Osteocyte (in vitro differentiated cells): ENCODE measurements at regions not wholly inside any gene's neighbourhood (a gene's known extent, or its start where the extent isn't known, plus 50 kb on each side); places are given as distances from the start of the nearest gene placed in this dataset.

Experiments
- DNase-seq: peaks from one replicate; pipeline ENCODE4 v3.0.0; 2021; ENCODE audit warnings: mixed read lengths; ENCODE audit not compliant: unreplicated experiment; ENCODE audit errors: extremely low spot score
- H3K27ac Mint-ChIP-seq: one replicate; pipeline ENCODE4 v1.8.0; 2021; ENCODE audit warnings: mild to moderate bottlenecking, mixed read lengths; ENCODE audit not compliant: unreplicated experiment
- H3K27me3 Mint-ChIP-seq: one replicate; pipeline ENCODE4 v1.8.0; 2021; ENCODE audit warnings: mixed read lengths; ENCODE audit not compliant: unreplicated experiment
- H3K36me3 Mint-ChIP-seq: one replicate; pipeline ENCODE4 v1.8.0; 2021; ENCODE audit warnings: mixed read lengths; ENCODE audit not compliant: unreplicated experiment
- H3K4me1 Mint-ChIP-seq: one replicate; pipeline ENCODE4 v1.8.0; 2021; ENCODE audit warnings: mixed read lengths; ENCODE audit not compliant: unreplicated experiment
- H3K4me3 Mint-ChIP-seq: one replicate; pipeline ENCODE4 v1.8.0; 2021; ENCODE audit warnings: mild to moderate bottlenecking, moderate library complexity, mixed read lengths; ENCODE audit not compliant: unreplicated experiment
- H3K9me3 Mint-ChIP-seq: one replicate; pipeline ENCODE4 v1.8.0; 2021; ENCODE audit warnings: mixed read lengths; ENCODE audit not compliant: unreplicated experiment
- TF ChIP-seq, protein P1 (sequence below): fragments of 200-600 bp; sonication (generic); IDR thresholded peaks from 2 replicates; pipeline ENCODE4 v1.5.0; 2021; ENCODE audit warnings: antibody characterized with exemption, mild to moderate bottlenecking, moderate library complexity

GRCh38 chr18:30093376-30093775, 949.2 kb downstream of the DSC3 start:
- no peaks in the 10 kb centered on the region for H3K9me3 Mint-ChIP-seq
- TF ChIP-seq, protein P1, sequence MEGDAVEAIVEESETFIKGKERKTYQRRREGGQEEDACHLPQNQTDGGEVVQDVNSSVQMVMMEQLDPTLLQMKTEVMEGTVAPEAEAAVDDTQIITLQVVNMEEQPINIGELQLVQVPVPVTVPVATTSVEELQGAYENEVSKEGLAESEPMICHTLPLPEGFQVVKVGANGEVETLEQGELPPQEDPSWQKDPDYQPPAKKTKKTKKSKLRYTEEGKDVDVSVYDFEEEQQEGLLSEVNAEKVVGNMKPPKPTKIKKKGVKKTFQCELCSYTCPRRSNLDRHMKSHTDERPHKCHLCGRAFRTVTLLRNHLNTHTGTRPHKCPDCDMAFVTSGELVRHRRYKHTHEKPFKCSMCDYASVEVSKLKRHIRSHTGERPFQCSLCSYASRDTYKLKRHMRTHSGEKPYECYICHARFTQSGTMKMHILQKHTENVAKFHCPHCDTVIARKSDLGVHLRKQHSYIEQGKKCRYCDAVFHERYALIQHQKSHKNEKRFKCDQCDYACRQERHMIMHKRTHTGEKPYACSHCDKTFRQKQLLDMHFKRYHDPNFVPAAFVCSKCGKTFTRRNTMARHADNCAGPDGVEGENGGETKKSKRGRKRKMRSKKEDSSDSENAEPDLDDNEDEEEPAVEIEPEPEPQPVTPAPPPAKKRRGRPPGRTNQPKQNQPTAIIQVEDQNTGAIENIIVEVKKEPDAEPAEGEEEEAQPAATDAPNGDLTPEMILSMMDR: no peak
- no peak overlapping the region for H3K4me3 Mint-ChIP-seq
- no peaks in the 10 kb centered on the region for H3K36me3 Mint-ChIP-seq
- no peaks in the 10 kb centered on the region for H3K27me3 Mint-ChIP-seq
- H3K4me1 Mint-ChIP-seq: peaks cover 51% of the 10 kb centered on the region
- no peak overlapping the region for H3K27ac Mint-ChIP-seq
- DNase-seq: no peak

DNA sequence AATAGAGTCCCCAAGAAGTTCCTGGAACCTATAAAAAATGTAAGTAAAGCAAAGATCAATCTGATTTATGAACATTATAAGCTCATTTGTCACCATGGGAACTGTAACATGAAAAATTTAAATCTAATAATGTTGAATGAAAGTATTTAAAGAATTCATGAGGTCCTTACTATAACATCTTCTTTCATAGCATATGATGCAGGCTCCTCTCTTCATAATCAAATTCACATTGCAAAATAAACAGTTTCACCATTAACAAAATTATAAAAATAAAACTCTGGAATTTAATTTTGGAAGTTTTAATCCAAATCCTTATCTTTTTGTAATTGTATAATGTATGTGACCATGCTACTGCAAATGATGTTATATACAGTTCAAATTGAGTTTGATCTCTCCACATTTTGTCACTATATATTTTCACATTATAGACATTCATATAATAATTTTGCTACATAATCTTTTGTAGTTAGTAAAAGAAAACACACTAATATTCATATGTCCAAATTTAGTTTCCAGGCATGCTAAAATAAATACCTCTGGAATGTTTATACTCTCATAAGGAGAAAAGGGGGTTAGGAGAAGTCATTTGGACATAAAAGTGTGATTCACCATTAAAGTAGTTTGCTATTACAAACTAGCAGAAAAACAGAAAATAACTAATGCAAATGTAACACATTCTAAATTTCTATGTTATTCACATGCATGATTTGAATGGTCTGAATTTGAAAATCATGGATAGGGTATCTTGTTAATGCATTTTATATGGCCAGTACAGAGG, 954.1 kb downstream of the DSC3 start:
- Mint-ChIP-seq H3K4me3 (no peak overlapping the region), H3K4me1 (peaks cover 31% of the 10 kb centered on the region), H3K27ac (peak overlapping the region; percentile 78), H3K9me3 (no peaks in the 10 kb centered on the region), H3K36me3 (no peaks in the 10 kb centered on the region), H3K27me3 (no peaks in the 10 kb centered on the region)
- DNase-seq: no peak
- TF ChIP-seq, protein P1: no peak

DNA sequence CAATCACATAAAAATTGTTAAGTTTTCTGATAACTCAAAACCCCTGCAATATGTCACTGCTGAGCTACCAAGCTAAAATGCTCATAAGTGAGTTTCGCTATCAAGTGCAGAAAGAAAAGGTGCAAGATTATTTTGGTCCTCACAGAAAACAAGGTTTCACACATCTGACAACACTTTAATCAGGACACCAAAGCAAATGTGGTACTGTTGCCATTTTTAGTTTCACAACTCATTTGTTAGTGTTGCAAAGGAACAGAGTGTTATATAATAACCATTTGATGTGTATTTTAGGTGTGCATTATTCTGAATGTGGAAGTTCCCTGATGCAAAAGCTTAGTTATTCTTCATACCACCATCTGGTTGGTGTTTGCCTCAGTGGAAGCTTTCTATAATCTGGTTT, 956.2 kb downstream of the DSC3 start:
- DNase-seq: no peak

GRCh38 chr18:30081122-30081521, 961.4 kb downstream of the DSC3 start:
- peaks cover 7% of the 10 kb centered on the region for H3K36me3 Mint-ChIP-seq
- H3K9me3 Mint-ChIP-seq: peaks cover 26% of the 10 kb centered on the region
- H3K27ac Mint-ChIP-seq: no peak overlapping the region
- TF ChIP-seq, protein P1: no peak
- H3K27me3 Mint-ChIP-seq: no peaks in the 10 kb centered on the region
- DNase-seq: no peak
- H3K4me3 Mint-ChIP-seq: no peak overlapping the region
- H3K4me1 Mint-ChIP-seq: peaks cover 4% of the 10 kb centered on the region

More for the DNA sequence above, 956.2 kb downstream of the DSC3 start:
- no peak overlapping the region for H3K4me3 Mint-ChIP-seq
- H3K27me3 Mint-ChIP-seq: no peaks in the 10 kb centered on the region
- no peaks in the 10 kb centered on the region for H3K36me3 Mint-ChIP-seq
- peaks cover 23% of the 10 kb centered on the region for H3K4me1 Mint-ChIP-seq
- no peak overlapping the region for H3K27ac Mint-ChIP-seq
- no peaks in the 10 kb centered on the region for H3K9me3 Mint-ChIP-seq
- TF ChIP-seq, protein P1: no peak

DNA sequence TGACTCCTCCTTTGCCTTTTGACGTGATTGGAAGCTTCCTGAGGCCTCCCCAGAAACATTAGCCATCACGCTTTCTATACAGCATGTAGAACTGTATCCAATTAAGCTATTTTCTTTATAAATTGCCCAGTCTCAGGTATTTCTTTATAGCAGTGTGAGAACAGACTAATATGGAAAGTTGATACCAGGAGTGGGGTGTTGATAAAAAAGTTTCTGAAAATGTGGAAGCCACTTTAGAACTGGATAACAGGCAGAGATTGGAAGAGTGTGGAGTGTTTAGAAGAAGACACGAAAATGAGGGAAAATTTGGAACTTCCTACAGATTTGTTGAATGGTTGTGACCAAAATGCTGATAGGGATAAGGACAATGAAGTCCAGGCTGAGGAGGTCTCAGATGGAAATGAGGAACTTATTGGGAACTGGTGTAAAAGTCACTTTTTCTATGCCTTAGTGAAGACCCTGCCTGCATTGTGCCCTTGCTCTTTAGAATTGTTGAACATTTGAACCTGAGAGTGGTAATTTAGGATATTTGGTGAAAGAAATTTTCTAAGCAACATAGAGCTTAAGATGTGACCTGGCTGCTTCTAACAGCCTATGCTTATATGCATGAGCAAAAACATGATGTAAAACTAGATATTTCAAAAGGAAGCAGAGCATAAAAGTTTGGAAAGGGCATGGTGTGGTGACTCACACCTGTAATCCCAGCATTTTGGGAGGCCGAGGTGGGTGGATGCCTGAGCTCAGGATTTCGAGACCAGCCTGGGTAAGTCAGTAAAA, 969.7 kb downstream of the DSC3 start:
- peaks cover 6% of the 10 kb centered on the region for H3K4me1 Mint-ChIP-seq
- no peak for DNase-seq
- TF ChIP-seq, protein P1: no peak
- no peak overlapping the region for H3K4me3 Mint-ChIP-seq
- H3K27ac Mint-ChIP-seq: no peak overlapping the region
- H3K27me3 Mint-ChIP-seq: no peaks in the 10 kb centered on the region
- peaks cover 19% of the 10 kb centered on the region for H3K9me3 Mint-ChIP-seq
- H3K36me3 Mint-ChIP-seq: peaks cover 5% of the 10 kb centered on the region
